ENCODE measurements at regions not wholly inside any gene's neighbourhood (a gene's known extent, or its start where the extent isn't known, plus 50 kb on each side); places are given as distances from the start of the nearest gene placed in this dataset.

DNA sequence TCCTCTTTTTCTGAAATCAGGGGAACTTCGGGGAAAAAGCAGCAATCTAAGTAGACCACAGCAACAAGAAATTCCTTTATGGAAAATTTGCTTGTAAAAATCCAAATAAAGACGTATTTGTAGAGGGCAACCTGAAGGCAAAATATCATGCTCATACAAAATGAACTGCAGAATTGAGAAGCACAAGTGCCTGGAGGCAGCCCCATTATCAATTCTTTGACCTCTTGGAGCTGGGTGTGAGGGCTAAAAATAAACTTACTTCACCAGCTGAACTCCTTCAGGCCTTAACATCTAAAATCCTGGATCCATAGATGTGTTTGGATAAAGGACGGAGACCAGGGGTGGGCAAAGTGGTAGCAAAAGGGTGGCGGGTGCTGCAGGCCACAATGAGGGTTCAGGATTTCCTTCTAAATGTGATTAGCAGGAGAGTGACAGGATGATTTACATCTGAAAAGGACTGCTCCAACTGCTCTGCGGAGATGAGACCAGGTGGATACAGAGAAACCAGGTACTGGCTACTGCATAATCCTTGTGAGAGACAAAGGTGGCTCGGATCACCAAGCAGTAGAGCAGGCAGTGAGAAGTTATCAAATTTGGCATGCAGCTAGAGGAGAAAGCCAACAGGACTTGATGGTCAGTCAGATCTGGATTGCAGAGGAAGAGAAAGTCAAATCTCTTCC, 81.7 kb upstream of the TJP1 start:
- Histone ChIP-seq H3K27ac (no peak overlapping the region), H3K4me3 (no peak overlapping the region), H3K4me1 (replicated peaks in 1 of 2) (no peaks in the 10 kb centered on the region)
- peak in 1 of 8 experiments; percentile 25 for ATAC-seq (replicated peaks in 6 of 8)
- 45 to 100% (median 79%) methylated on average over 2 to 6 of the region's 6 CpGs; no CpG with 5 or more reads in 2 of the 10 experiments for WGBS, 10 experiments
- in situ Hi-C loops (cut with MboI; ENCODE audit: low pct_unique_long_range_greater_than_20kb in 2 of 9, low sequenced_read_pairs in 9 of 9, unreplicated experiment in 9 of 9) = no loop called here

DNA sequence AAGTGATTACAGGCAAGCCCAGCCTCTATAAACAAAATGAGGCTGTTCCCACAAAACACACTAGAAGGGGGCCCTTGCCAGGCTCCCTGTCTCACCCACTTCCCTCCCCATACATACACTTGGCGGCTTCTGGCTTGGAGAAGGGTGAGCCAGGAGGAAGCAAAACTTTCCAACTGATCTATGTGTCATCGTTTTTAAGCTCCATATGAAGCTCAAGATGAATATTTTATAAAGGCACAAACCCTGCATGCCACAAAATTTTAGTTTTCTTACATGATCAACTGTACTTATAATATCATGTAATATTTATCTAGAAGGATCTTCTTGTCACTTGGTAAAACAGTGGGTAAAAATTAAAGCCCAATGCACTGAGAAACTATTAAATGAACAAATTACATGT, 80.8 kb upstream of the TJP1 start:
- WGBS, 10 experiments = 11 to 90% (median 60%) methylated on average over 1 to 2 of the region's 2 CpGs; no CpG with 5 or more reads in 2 of the 10 experiments
- ATAC-seq (replicated peaks in 6 of 8) = no peak
- Histone ChIP-seq H3K27ac (no peak overlapping the region), H3K4me3 (no peak overlapping the region), H3K4me1 (replicated peaks in 1 of 2) (no peaks in the 10 kb centered on the region)
- in situ Hi-C loops (cut with MboI; ENCODE audit: low pct_unique_long_range_greater_than_20kb in 2 of 9, low sequenced_read_pairs in 9 of 9, unreplicated experiment in 9 of 9) = no loop called here

DNA sequence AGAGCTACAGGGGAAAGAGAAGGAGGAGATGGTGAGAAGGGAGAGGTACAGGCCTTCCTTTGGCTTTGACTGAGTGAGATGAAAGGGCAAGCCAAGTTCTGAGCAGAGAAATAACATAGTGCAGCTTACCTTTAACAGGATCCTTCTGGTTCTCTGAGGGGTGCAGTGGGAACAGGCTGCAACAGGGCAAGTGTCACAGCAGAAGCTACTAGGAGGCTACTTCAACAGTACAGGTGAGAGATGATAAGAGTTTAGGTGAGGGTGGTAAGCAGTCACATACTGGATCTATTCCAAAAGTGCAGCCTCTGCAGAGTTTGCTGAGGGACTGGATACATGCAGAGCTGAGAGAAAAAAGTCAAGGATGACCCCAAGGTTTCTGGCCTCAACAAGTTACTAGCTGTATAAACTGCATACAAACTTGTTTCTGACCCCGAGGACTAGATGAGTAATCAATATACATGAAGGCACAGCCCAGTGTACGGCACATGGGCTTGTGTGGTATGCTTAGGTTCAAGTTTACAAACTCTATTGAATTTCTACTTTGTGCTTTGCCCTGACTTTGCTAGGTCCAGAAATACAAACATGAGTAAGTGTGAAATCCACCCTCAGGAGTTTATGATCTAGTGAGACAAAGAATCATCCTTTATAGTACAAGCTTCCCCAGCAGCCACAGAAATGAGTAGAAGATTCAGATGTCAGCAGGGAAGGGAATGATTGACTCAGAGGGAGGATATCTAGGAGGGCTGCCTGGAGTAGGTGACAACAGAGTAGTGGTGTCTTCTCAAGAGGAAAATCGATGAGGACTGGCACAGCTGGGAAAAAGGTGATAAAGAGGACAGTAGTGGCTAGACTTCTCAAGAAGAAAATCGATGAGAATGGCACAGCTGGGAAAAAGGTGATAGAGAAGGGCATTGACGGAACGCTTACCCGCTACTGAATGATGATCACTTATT, 78.2 kb upstream of the TJP1 start:
- 39 to 92% (median 66%) methylated on average over 3 to 7 of the region's 7 CpGs; no CpG with 5 or more reads in 3 of the 10 experiments for WGBS, 10 experiments
- peak in 2 of 8 experiments; percentile 57 to 78 for ATAC-seq (replicated peaks in 6 of 8)
- no peak overlapping the region for H3K27ac ChIP-seq
- H3K4me3 ChIP-seq = no peak overlapping the region
- H3K4me1 ChIP-seq (replicated peaks in 1 of 2) = no peaks in the 10 kb centered on the region
- in situ Hi-C loops (cut with MboI; ENCODE audit: low pct_unique_long_range_greater_than_20kb in 2 of 9, low sequenced_read_pairs in 9 of 9, unreplicated experiment in 9 of 9) = no loop called here

DNA sequence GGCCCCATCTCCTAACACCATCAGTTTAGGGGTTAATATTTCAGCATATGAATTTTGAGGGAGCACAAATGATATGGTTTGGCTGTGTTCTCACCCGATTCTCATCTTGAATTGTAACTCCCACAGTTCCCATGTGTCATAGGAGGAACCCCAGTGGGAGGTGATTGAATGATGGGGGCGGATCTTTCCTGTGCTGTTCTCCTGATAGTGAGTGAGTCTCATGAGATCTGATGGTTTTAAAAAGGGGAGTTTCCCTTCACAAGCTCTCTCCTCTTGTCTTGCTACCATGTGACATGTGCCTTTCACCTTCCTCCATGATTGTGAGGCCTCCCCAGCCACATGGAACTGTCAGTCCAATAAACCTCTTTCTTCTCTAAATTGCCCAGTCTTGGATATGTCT, 73.8 kb upstream of the TJP1 start:
- Histone ChIP-seq H3K4me3 (no peak overlapping the region), H3K27ac (no peak overlapping the region), H3K4me1 (replicated peaks in 1 of 2) (no peaks in the 10 kb centered on the region)
- ATAC-seq (replicated peaks in 6 of 8) = no peak
- in situ Hi-C loops (cut with MboI; ENCODE audit: low pct_unique_long_range_greater_than_20kb in 2 of 9, low sequenced_read_pairs in 9 of 9, unreplicated experiment in 9 of 9) = no loop called here
- 20 to 93% (median 63%) methylated on average over 1 to 2 of the region's 2 CpGs; no CpG with 5 or more reads in 5 of the 10 experiments for WGBS, 10 experiments

DNA sequence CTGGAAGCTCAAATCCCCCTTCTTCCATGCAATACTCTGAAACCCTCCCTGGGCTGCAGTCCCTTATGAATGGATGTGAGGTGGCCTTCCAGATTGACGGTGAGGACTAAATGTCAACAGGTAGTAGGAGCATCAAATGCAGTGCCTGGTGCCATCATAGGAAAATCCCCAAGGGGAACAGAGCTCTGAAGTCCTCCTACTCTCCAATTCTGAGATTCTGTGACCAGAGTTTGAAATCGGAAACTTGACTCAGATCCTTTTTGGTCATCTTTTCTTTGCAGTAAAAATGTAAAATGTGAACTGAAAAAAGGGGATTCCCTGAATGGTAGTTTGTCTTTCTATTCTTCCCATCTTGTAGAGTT, 68.8 kb upstream of the TJP1 start:
- H3K27ac ChIP-seq = no peak overlapping the region
- H3K4me1 ChIP-seq (replicated peaks in 1 of 2) = peaks cover 15 to 16% of the 10 kb centered on the region in 2 donors
- no peak for ATAC-seq (replicated peaks in 6 of 8)
- H3K4me3 ChIP-seq = no peak overlapping the region
- in situ Hi-C loops (cut with MboI; ENCODE audit: low pct_unique_long_range_greater_than_20kb in 2 of 9, low sequenced_read_pairs in 9 of 9, unreplicated experiment in 9 of 9) = no loop called here
- WGBS, 10 experiments = 43 to 100% (median 83%) methylated on average over 1 to 2 of the region's 2 CpGs; no CpG with 5 or more reads in 3 of the 10 experiments

DNA sequence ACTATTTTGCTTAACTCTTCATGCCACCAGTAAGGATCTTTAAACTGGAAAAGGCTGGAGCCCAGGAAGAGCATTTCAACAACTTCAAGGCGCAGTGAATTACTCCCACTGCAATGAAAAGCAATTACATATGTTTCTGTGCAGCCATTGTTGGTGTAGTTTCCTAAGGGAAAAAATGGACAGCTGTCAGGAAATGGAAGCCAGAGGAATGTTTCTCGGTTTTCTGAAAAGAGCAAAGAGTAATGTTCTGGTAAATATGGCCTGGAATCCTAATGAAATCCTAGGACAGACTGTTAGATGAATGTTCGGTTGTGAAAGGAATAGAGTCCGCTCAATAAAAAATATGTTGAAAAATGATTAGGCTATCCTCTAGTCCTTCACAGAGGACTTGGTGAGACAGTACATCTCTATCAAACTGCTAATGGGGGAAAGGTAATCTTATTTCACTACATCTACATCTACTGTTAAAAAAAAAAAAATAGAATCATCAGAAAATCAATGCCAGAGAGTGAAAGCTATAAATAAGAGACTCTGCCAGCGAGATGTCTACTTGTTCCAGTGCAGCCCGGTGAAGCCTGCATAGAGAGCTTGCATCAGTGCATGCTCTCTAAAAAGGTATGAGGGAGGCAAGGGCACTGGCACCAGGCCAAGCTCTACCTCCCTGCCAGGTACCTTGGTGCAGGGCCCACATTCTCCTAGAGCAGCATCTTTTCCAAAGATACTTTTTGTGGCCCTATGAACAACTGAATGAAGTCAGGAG, 68.2 kb upstream of the TJP1 start:
- no peak overlapping the region for H3K4me3 ChIP-seq
- peaks cover 15 to 16% of the 10 kb centered on the region in 2 donors for H3K4me1 ChIP-seq (replicated peaks in 1 of 2)
- 51 to 100% (median 83%) methylated on average over 1 to 6 of the region's 6 CpGs; no CpG with 5 or more reads in 1 of the 10 experiments for WGBS, 10 experiments
- in situ Hi-C loops (cut with MboI; ENCODE audit: low pct_unique_long_range_greater_than_20kb in 2 of 9, low sequenced_read_pairs in 9 of 9, unreplicated experiment in 9 of 9) = no loop called here
- no peak overlapping the region for H3K27ac ChIP-seq
- peak in 4 of 8 experiments; percentile 16 to 51 (median 34) for ATAC-seq (replicated peaks in 6 of 8)

DNA sequence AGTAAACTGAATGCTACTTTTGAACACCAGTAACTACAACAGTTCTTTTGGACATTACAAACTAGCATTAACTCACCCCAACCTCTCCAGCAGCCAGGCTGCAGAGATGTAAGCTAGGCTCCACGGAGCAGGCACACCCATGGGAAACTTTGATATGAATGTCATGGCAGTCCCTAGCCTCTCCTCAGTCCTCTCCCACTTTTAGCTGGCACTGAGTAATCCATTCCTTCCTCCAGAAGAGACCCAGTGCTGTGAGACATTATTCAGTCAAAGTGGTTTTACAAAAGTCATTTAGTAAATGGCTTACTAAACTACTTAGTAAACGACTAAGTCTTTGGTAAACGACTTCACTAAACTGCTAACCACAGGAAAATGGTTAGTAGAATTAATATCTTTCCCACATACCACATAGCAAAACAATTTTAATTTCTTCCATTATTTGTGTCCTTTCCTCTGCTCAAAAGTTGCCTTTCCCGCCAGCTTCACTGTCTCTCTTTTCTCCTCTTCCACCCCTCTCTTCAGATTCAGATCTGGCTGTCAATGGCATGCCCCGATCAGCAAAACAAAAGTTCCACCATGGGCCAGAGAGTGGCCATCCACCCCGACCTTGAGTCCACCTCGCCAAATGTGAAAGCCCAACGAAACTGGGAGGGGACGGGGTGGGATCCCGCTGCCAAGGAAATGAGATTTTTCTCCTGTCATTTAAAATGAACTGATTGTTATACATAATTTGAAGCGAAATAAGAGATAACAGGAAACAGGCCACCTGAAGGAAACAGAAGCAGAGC, 67.5 kb upstream of the TJP1 start:
- peaks cover 15 to 16% of the 10 kb centered on the region in 2 donors for H3K4me1 ChIP-seq (replicated peaks in 1 of 2)
- in situ Hi-C loops (cut with MboI; ENCODE audit: low pct_unique_long_range_greater_than_20kb in 2 of 9, low sequenced_read_pairs in 9 of 9, unreplicated experiment in 9 of 9) = no loop called here
- peak in 3 of 8 experiments; percentile 31 to 90 (median 83) for ATAC-seq (replicated peaks in 6 of 8)
- no peak overlapping the region for H3K27ac ChIP-seq
- no peak overlapping the region for H3K4me3 ChIP-seq
- 6 to 65% (median 24%) methylated on average over 2 to 10 of the region's 11 CpGs; no CpG with 5 or more reads in 1 of the 10 experiments for WGBS, 10 experiments

DNA sequence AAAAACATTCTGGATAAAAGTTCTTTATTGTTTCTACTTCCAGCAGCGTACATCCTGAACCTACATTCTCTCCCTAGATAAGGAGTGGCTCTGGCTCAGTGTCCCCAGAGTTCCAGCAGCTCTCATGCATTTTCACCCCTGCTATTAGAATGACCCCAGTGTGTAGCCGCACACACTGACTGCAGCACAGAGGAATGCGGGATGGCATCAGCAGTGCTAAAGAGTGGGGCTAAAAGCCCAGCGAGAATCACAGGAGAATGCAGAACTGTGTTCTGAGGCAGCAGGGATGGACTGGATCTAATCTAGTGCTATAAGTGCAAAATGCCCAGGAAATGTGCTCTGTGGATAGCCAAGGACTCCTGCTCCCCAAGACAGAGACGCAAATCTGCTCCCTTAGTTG, 66.4 kb upstream of the TJP1 start:
- H3K4me1 ChIP-seq (replicated peaks in 1 of 2) = peaks cover 15 to 16% of the 10 kb centered on the region in 2 donors
- 28 to 95% (median 49%) methylated on average over 2 to 5 of the region's 5 CpGs; no CpG with 5 or more reads in 3 of the 10 experiments for WGBS, 10 experiments
- H3K27ac ChIP-seq = no peak overlapping the region
- peak in 6 of 8 experiments; percentile 17 to 97 (median 80) for ATAC-seq (replicated peaks in 6 of 8)
- H3K4me3 ChIP-seq = no peak overlapping the region
- in situ Hi-C loops (cut with MboI; ENCODE audit: low pct_unique_long_range_greater_than_20kb in 2 of 9, low sequenced_read_pairs in 9 of 9, unreplicated experiment in 9 of 9) = no loop called here

DNA sequence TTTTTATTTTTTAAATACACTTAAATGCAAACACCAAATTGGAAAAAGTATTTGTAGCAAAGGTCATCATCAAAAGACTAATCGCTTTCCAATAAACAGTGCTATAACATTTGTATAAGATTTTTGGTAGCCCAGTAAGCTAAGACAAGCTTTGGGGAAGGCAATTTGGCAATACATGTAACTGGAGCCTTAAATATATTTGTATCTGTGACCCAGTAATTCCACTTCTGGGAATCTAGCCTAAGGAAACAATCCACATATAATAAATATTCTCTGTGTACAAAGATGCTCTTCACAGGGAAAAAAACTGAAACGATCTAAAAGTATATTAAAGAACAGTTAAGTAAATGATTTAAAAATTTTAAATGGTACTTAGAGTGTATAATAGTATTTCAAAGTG, 65.5 kb upstream of the TJP1 start:
- Histone ChIP-seq H3K27ac (no peak overlapping the region), H3K4me1 (replicated peaks in 1 of 2) (peaks cover 15 to 16% of the 10 kb centered on the region in 2 donors), H3K4me3 (no peak overlapping the region)
- in situ Hi-C loops (cut with MboI; ENCODE audit: low pct_unique_long_range_greater_than_20kb in 2 of 9, low sequenced_read_pairs in 9 of 9, unreplicated experiment in 9 of 9) = no loop called here
- no peak for ATAC-seq (replicated peaks in 6 of 8)
- 53 to 100% (median 87%) methylated on average over 1 to 2 of the region's 2 CpGs for WGBS, 10 experiments

DNA sequence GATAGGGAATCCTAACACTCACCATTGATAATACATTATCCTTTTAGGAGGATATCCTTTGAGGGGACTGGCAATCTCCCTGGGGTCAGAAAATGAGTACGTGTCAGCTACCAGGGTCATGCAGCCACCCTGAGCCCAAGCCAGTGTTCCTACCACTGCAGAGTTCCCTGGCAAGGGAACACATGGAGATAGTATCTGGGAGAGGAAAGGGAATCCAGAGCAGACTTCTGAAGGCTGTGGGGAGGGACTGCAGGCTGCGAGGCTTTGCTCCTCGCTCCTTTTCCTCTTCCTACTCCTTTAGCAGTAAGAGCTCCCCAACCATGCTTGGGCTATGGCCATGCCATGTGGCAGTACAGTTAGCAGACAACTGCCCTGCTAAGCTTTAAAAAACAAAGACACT, 62.9 kb upstream of the TJP1 start:
- H3K4me3 ChIP-seq = no peak overlapping the region
- no peak overlapping the region for H3K27ac ChIP-seq
- H3K4me1 ChIP-seq (replicated peaks in 1 of 2) = peaks cover 10 to 14% of the 10 kb centered on the region in 2 donors
- in situ Hi-C loops (cut with MboI; ENCODE audit: low pct_unique_long_range_greater_than_20kb in 2 of 9, low sequenced_read_pairs in 9 of 9, unreplicated experiment in 9 of 9) = no loop called here
- no peak for ATAC-seq (replicated peaks in 6 of 8)
- 33 to 100% (median 78%) methylated on average over 1 to 3 of the region's 3 CpGs; no CpG with 5 or more reads in 3 of the 10 experiments for WGBS, 10 experiments

DNA sequence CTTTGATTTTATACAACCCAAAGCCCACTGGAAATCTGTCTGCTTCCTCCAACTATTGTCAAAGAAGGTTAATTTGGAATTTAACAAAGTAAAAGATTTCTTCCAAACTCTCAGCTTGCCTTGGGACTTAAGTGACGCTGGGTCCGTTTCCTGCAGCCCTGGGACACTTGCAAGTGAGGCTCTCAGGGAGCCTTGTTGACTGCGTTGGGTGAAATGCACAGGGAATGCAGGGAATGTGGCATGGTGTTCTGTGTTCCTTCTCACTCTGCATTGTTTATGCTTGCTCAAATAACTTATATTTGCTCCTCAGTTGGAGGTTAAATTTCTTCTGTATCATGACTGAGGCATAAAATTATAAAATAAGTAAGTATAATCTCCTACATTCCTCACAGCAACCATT, 60.9 kb upstream of the TJP1 start:
- in situ Hi-C loops (cut with MboI; ENCODE audit: low pct_unique_long_range_greater_than_20kb in 2 of 9, low sequenced_read_pairs in 9 of 9, unreplicated experiment in 9 of 9) = no loop called here
- peak in 2 of 8 experiments; percentile 44 to 51 for ATAC-seq (replicated peaks in 6 of 8)
- WGBS, 10 experiments = 67 to 86% (median 71%) methylated on average over 1 to 3 of the region's 3 CpGs; no CpG with 5 or more reads in 4 of the 10 experiments

DNA sequence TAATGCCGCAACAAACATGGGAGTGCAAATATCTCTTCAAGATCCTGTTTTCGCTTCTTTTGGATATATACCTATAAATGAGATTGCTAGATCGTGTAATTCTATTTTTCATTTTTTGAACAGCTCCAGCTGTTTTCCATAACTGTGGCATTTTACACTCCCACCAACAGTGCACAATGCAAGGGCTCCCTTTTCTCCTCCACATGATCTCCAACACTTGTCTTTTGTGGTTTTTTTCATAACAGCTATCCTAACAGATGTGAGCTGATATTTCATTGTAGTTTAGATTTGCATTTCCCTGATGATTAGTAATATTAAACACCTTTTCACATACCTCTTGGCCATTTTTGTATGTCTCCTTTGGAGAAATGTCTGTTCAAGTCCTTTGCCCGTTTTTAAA, 58.6 kb upstream of the TJP1 start:
- Histone ChIP-seq H3K4me3 (no peak overlapping the region), H3K4me1 (replicated peaks in 1 of 2) (no peaks in the 10 kb centered on the region), H3K27ac (no peak overlapping the region)
- ATAC-seq (replicated peaks in 6 of 8) = no peak
- in situ Hi-C loops (cut with MboI; ENCODE audit: low pct_unique_long_range_greater_than_20kb in 2 of 9, low sequenced_read_pairs in 9 of 9, unreplicated experiment in 9 of 9) = no loop called here
- 54 to 100% (median 79%) methylated on average over 1 to 4 of the region's 4 CpGs for WGBS, 10 experiments

More for the DNA sequence above, 60.9 kb upstream of the TJP1 start:
- H3K27ac ChIP-seq = no peak overlapping the region
- H3K4me1 ChIP-seq (replicated peaks in 1 of 2) = peaks cover 0 to under 1% of the 10 kb centered on the region in 2 donors
- H3K4me3 ChIP-seq = no peak overlapping the region

Measured in motor neuron (in vitro differentiated cells).